ENCODE measurements at regions not wholly inside any gene's neighbourhood (a gene's known extent, or its start where the extent isn't known, plus 50 kb on each side); places are given as distances from the start of the nearest gene placed in this dataset.

DNA sequence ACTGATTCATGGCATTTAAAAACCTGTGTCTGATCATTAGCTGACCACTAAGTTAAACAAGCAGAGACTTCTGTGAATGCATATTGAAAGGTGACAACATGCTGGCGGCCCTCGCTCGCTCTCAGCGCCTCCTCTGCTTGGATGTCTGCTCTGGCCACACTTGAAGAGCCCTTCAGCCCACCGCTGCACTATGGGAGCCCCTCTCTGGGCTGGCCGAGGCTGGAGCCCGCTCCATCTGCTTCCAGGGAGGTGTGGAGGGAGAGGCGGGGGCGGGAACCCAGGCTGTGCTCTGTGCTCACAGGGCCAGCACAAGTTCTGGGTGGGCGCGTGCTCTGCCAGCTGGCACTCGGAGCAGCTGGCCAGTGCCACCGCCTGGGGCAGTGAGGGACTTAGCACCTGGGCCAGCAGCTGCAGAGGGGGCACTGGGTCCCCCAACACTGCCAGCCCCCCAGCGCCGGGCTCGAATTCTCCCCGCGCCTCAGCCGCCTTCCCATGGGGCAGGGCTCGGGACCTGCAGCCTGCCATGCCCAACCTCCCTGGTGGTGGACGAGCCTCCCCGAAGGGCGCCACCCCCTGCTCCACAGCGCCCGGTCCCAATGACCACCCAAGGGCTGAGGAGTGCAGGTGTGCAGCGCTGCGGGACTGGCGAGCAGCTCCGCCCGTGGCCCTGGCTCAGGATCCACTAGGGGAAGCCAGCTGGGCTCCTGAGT, 252.4 kb downstream of the ZIC4 start:
- H3K27me3 Mint-ChIP-seq (ENCODE audit: unreplicated experiment), result peaks cover 2% of the 10 kb centered on the region
- TF ChIP-seq, protein P1, sequence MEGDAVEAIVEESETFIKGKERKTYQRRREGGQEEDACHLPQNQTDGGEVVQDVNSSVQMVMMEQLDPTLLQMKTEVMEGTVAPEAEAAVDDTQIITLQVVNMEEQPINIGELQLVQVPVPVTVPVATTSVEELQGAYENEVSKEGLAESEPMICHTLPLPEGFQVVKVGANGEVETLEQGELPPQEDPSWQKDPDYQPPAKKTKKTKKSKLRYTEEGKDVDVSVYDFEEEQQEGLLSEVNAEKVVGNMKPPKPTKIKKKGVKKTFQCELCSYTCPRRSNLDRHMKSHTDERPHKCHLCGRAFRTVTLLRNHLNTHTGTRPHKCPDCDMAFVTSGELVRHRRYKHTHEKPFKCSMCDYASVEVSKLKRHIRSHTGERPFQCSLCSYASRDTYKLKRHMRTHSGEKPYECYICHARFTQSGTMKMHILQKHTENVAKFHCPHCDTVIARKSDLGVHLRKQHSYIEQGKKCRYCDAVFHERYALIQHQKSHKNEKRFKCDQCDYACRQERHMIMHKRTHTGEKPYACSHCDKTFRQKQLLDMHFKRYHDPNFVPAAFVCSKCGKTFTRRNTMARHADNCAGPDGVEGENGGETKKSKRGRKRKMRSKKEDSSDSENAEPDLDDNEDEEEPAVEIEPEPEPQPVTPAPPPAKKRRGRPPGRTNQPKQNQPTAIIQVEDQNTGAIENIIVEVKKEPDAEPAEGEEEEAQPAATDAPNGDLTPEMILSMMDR (IDR thresholded peaks at IDR 0.05; ENCODE audit: unreplicated experiment), result no peak
- no peaks in the 10 kb centered on the region for H3K4me1 Mint-ChIP-seq (ENCODE audit: unreplicated experiment)
- H3K4me3 Mint-ChIP-seq (ENCODE audit: unreplicated experiment), result no peak overlapping the region
- no peaks in the 10 kb centered on the region for H3K9me3 Mint-ChIP-seq (ENCODE audit: unreplicated experiment)
- DNase-seq (ENCODE audit: low spot score), result no peak
- H3K27ac Mint-ChIP-seq (ENCODE audit: unreplicated experiment), result no peak overlapping the region
- H3K36me3 Mint-ChIP-seq (ENCODE audit: low read depth, unreplicated experiment), result no peaks in the 10 kb centered on the region

DNA sequence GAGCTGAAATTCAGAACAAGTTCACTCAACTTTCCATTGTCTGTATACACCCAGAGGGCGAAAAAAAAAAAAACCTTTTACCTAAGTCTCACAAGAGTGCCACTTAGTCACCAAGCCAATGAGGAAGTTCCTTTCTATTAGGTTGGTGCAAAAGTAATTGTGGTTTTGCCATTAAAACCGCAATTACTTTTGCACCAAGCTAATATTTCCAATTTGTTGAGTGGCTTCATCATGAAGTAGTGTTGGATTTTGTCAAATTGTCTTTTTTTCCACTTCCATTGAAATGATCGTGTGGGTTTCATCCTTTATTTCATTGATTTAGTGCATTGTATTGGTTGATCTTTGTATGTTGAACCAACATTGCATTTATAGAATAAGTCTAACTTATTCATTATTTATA, 253.9 kb downstream of the ZIC4 start:
- H3K9me3 Mint-ChIP-seq (ENCODE audit: unreplicated experiment), result no peaks in the 10 kb centered on the region

GRCh38 chr3:147141516-147142288, 264.6 kb downstream of the ZIC4 start:
- no peak overlapping the region for H3K4me3 Mint-ChIP-seq (ENCODE audit: unreplicated experiment)
- no peaks in the 10 kb centered on the region for H3K36me3 Mint-ChIP-seq (ENCODE audit: low read depth, unreplicated experiment)
- no peaks in the 10 kb centered on the region for H3K27me3 Mint-ChIP-seq (ENCODE audit: unreplicated experiment)
- no peak overlapping the region for H3K27ac Mint-ChIP-seq (ENCODE audit: unreplicated experiment)
- DNase-seq (ENCODE audit: low spot score), result no peak
- H3K9me3 Mint-ChIP-seq (ENCODE audit: unreplicated experiment), result no peaks in the 10 kb centered on the region
- H3K4me1 Mint-ChIP-seq (ENCODE audit: unreplicated experiment), result peaks cover 5% of the 10 kb centered on the region
- TF ChIP-seq, protein P1 (IDR thresholded peaks at IDR 0.05; ENCODE audit: unreplicated experiment), result no peak

More for the DNA sequence above, 253.9 kb downstream of the ZIC4 start:
- no peak for DNase-seq (ENCODE audit: low spot score)
- Mint-ChIP-seq H3K27ac (ENCODE audit: unreplicated experiment) (no peak overlapping the region), H3K4me3 (ENCODE audit: unreplicated experiment) (no peak overlapping the region), H3K36me3 (ENCODE audit: low read depth, unreplicated experiment) (no peaks in the 10 kb centered on the region), H3K27me3 (ENCODE audit: unreplicated experiment) (peaks cover under 1% of the 10 kb centered on the region), H3K4me1 (ENCODE audit: unreplicated experiment) (no peaks in the 10 kb centered on the region)
- TF ChIP-seq, protein P1 (IDR thresholded peaks at IDR 0.05; ENCODE audit: unreplicated experiment), result no peak

DNA sequence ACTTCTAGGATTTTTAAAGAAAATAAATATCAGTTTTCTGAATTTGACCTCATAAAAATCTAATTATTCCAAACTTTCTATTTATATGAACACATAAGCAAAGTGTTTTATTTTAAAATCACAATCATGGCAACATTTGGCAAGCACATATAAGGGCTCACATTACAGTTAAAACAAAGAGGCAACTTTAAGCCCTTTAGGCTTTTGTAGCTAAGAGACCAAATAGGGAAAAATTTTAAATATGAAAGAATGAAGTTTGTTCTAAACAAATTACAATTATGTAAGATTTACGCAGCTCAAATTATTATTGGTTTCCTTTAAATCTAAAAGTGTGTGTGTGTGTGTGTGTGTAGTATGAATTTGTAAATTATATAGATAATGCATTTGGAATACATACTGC, 267.0 kb downstream of the ZIC4 start:
- H3K4me1 Mint-ChIP-seq (ENCODE audit: unreplicated experiment), result peaks cover 5% of the 10 kb centered on the region
- H3K36me3 Mint-ChIP-seq (ENCODE audit: low read depth, unreplicated experiment), result no peaks in the 10 kb centered on the region
- no peak for DNase-seq (ENCODE audit: low spot score)
- H3K27me3 Mint-ChIP-seq (ENCODE audit: unreplicated experiment), result no peaks in the 10 kb centered on the region
- H3K27ac Mint-ChIP-seq (ENCODE audit: unreplicated experiment), result no peak overlapping the region
- no peaks in the 10 kb centered on the region for H3K9me3 Mint-ChIP-seq (ENCODE audit: unreplicated experiment)
- TF ChIP-seq, protein P1 (IDR thresholded peaks at IDR 0.05; ENCODE audit: unreplicated experiment), result no peak
- H3K4me3 Mint-ChIP-seq (ENCODE audit: unreplicated experiment), result no peak overlapping the region

GRCh38 chr3:147132168-147132567, 274.2 kb downstream of the ZIC4 start:
- no peaks in the 10 kb centered on the region for H3K9me3 Mint-ChIP-seq (ENCODE audit: unreplicated experiment)
- peaks cover 2% of the 10 kb centered on the region for H3K27me3 Mint-ChIP-seq (ENCODE audit: unreplicated experiment)
- no peak for DNase-seq (ENCODE audit: low spot score)
- no peak overlapping the region for H3K27ac Mint-ChIP-seq (ENCODE audit: unreplicated experiment)
- no peaks in the 10 kb centered on the region for H3K36me3 Mint-ChIP-seq (ENCODE audit: low read depth, unreplicated experiment)
- TF ChIP-seq, protein P1 (IDR thresholded peaks at IDR 0.05; ENCODE audit: unreplicated experiment), result no peak
- H3K4me3 Mint-ChIP-seq (ENCODE audit: unreplicated experiment), result no peak overlapping the region
- no peaks in the 10 kb centered on the region for H3K4me1 Mint-ChIP-seq (ENCODE audit: unreplicated experiment)
